Psoas muscle (tissue), 7 donors: ENCODE measurements at regions not wholly inside any gene's neighbourhood (a gene's known extent, or its start where the extent isn't known, plus 50 kb on each side); places are given as distances from the start of the nearest gene placed in this dataset.

ENCODE experiments used
- ATAC-seq, 4 donors: fragments of 200-7000 bp; cut with Tn5 transposase; one replicate each; pipeline ENCODE4 v1.9.1; 2020; ENCODE audit warnings: moderate library complexity in 3 of 4, mild to moderate bottlenecking in 2 of 4
- DNase-seq, 2 donors: peaks; one replicate each; pipeline ENCODE4 v3.0.0-alpha.2; 2020
- H3K27ac ChIP-seq: fragments of 200-600 bp; one replicate; pipeline ENCODE4 v1.8.0; 2022
- H3K27me3 ChIP-seq, 3 donors: fragments of 200-600 bp in 1 of 3; one replicate each; pipeline versions ENCODE4 v1.6.1 to v1.8.0; 2013 to 2022; ENCODE audit warnings: low read length in 2 of 3, mild to moderate bottlenecking in 2 of 3, moderate library complexity in 1 of 3; ENCODE audit not compliant: insufficient read depth in 3 of 3
- H3K36me3 ChIP-seq, 2 donors: fragments of 200-600 bp in 1 of 2; one replicate each; pipeline versions ENCODE4 v1.6.1 to v1.8.0; 2013 to 2022; ENCODE audit warnings: low read depth in 1 of 2, mild to moderate bottlenecking in 1 of 2, moderate library complexity in 1 of 2; ENCODE audit not compliant: insufficient read depth in 1 of 2
- H3K4me1 ChIP-seq: fragments of 200-600 bp; one replicate; pipeline ENCODE4 v1.8.0; 2022
- H3K4me3 ChIP-seq: fragments of 200-600 bp; one replicate; pipeline ENCODE4 v1.8.0; 2022; ENCODE audit warnings: mild to moderate bottlenecking
- H3K9me3 ChIP-seq: fragments of 200-600 bp; one replicate; pipeline ENCODE4 v1.8.0; 2022
- WGBS, 3 donors: extraction: QIAGEN DNeasy Blood & Tissue Kit; methylation state at CpG; one replicate each; pipeline versions ENCODE4 v1.1.6 to v1.1.7; 2013; 5-methylcytosine and 5-hydroxymethylcytosine counted together
- intact Hi-C, 2 donors: fragments of 100-400 bp; cut with DNase I; formaldehyde crosslinking; loops; one replicate each; pipeline versions ENCODE4 v1.11.0 to v1.14.2; 2022
- TF ChIP-seq, protein P1 (sequence below): fragments of 200-600 bp; IDR thresholded peaks from one replicate; pipeline ENCODE4 v1.8.0; 2022; ENCODE audit warnings: antibody characterized with exemption
- donor health status: healthy with polysubstance abuse.
- donor health status: DM: no; HTN: no; CAD: no; lungs with moderate emphysema.
- donor health status: Bipolar disorder and iron deficiency.
- donor health status: healthy.
- donor health status: DM: yes; HTN: yes; CAD: no.
- donor health status: DM: no; HTN: no; CAD: no.
- donor health status: DM: yes; HTN: yes; CAD: no.

DNA sequence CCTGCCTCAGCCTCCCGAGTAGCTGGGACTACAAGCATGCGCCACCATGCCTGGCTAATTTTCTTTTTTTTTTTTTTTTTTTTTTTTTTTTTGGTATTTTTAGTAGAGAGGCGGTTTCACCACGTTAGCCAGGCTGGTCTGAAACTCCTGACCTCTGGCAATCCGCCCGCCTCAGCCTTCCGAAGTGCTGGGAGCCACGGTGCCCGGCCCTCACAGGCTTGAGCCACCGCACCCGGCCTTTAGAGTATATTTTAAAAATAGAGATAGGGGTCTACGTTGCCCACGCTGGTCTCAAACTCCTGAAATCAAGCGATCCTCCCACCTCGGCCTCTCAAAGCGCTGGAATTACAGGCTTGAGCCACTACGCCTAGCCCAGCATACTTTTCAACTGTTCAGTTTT is 93.4 kb upstream of the CHD2 start:
- peak overlapping the region; percentile 92 for H3K27ac ChIP-seq
- TF ChIP-seq, protein P1, sequence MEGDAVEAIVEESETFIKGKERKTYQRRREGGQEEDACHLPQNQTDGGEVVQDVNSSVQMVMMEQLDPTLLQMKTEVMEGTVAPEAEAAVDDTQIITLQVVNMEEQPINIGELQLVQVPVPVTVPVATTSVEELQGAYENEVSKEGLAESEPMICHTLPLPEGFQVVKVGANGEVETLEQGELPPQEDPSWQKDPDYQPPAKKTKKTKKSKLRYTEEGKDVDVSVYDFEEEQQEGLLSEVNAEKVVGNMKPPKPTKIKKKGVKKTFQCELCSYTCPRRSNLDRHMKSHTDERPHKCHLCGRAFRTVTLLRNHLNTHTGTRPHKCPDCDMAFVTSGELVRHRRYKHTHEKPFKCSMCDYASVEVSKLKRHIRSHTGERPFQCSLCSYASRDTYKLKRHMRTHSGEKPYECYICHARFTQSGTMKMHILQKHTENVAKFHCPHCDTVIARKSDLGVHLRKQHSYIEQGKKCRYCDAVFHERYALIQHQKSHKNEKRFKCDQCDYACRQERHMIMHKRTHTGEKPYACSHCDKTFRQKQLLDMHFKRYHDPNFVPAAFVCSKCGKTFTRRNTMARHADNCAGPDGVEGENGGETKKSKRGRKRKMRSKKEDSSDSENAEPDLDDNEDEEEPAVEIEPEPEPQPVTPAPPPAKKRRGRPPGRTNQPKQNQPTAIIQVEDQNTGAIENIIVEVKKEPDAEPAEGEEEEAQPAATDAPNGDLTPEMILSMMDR: no peak
- no peaks in the 10 kb centered on the region for H3K9me3 ChIP-seq
- DNase-seq (peak in 1 of 2 donors; percentile 69), ATAC-seq (no peak)
- peak overlapping the region; percentile 67 for H3K4me3 ChIP-seq
- H3K4me1 ChIP-seq: peaks cover 31% of the 10 kb centered on the region
- intact Hi-C loops: loop anchor here (2.0 to 10.0 kb wide), 4 partner anchors 96 to 218 kb away; partner anchors contain the start of gene CHD2 (in 1 of the 2)
- 72 to 84% (median 78%) methylated on average over 17 of the region's 17 CpGs for WGBS, 3 donors
- H3K36me3 ChIP-seq: no peaks in the 10 kb centered on the region
- no peaks in the 10 kb centered on the region for H3K27me3 ChIP-seq

DNA sequence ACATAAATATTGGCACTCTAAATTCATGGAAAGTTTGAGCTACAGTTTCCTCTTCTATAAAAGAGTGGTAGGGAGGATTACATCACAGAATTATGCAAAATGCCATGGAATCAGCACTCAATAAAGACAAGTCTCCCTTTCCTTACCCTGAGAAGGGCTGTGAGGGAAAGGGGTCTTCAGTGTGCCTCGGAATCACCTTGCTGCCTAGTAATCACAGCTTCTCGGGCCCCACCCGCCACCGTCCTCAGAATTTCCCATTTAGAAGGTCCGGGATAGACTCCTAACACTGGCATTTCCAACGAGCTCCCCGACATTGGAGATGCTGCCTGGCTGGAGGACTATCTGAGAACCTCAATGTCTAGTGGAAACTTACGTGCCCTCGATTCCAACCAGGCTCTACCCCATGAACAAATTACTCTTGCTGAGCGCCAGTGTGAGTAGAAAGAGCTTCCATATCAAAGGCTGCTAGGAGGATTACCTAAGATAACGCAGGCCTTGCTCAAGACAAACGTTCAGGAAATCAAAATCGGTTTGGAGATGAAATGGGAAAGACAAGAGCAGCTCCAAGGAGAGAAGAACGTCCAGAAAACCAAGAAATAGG is 92.1 kb upstream of the CHD2 start:
- ATAC-seq: peak in 3 of 4 donors; percentile 0 to 1 (median 1)
- Histone ChIP-seq H3K4me3 (peak overlapping the region; percentile 67), H3K9me3 (no peaks in the 10 kb centered on the region), H3K27me3 (no peaks in the 10 kb centered on the region), H3K27ac (peak overlapping the region; percentile 92), H3K4me1 (peaks cover 26% of the 10 kb centered on the region), H3K36me3 (no peaks in the 10 kb centered on the region)
- TF ChIP-seq, protein P1: no peak
- 20 to 45% (median 21%) methylated on average over 14 of the region's 14 CpGs for WGBS, 3 donors
- intact Hi-C loops: loop anchor here (2.0 to 10.0 kb wide), 4 partner anchors 94 to 217 kb away; partner anchors contain the start of gene CHD2 (in 1 of the 2)
- no peak for DNase-seq

DNA sequence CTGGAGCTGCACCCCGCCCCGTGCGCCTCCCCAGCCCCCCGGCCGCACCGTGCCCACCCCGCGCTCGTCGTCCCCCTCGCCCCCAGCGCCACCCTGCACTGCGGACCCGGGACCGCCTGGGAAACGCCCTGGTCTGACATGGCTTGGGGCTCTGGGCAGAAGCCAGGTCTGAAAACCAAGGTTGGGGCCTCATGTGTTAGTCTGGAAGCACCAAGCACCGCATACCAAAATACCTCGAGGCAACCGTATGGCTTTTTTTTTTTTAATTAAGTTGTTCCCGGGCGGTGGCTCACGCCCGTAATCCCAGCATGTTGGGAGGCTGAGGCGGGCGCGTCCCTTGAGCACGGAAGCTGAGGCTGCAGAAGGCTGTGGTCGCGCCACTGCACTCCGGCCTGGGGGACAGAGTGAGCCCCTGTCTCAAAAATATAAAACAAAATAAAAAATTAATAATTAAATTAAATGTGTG is 91.5 kb upstream of the CHD2 start:
- peak; percentile 63 to 80 for DNase-seq
- no peaks in the 10 kb centered on the region for H3K36me3 ChIP-seq
- TF ChIP-seq, protein P1: no peak
- peak overlapping the region; percentile 67 for H3K4me3 ChIP-seq
- H3K27me3 ChIP-seq: no peaks in the 10 kb centered on the region
- WGBS, 3 donors: 5 to 9% (median 7%) methylated on average over 28 to 30 of the region's 30 CpGs
- peaks cover 21% of the 10 kb centered on the region for H3K4me1 ChIP-seq
- ATAC-seq: peak; percentile 8 to 25 (median 20)
- peak overlapping the region; percentile 92 for H3K27ac ChIP-seq
- intact Hi-C loops: loop anchor here (1.0 to 10.0 kb wide), 6 partner anchors 22 to 216 kb away; partner anchors contain the start of gene CHD2 (in 1 of the 2)
- H3K9me3 ChIP-seq: no peaks in the 10 kb centered on the region

DNA sequence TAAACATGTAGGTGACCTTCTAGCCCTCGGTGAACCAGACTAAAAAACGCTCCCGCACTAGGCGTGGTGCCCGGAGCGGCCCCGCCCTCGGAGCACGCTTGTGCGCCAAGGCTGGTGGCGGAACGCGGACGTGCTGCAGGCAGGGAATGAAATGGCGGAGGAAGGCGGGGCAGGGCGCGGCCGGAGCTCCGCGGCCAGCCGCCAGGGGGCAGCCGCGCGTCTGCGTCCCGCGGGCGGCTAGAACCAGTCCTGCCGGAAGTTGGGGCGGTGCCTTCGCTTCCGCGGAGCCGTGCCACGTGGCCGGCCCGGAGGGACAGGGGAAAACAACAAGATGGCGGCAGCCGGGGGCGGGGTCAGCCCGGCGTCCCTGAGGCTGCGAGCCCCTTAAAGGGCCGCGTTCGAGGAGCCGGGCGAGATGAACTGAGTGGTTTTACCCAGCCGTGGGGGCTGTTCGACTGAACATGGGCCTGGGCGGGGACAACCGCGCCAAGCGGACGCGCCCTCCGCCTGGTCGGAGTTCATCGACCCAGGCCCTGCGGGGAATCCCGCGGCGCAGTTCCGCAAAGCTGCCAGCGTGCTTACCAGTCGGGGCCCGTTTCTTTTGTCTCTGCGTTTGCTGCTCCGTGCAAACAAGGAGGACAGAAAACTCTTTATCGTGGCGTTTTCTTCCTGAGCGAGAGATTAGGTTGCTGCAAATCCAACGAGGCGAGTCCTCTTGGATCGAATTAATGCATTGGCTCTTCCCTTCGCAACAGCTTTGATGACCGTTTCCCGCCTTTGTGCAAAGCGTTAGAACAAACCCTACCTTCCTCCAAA is 90.9 kb upstream of the CHD2 start:
- H3K4me1 ChIP-seq: peaks cover 16% of the 10 kb centered on the region
- TF ChIP-seq, protein P1: peak; percentile 98
- peak overlapping the region; percentile 67 for H3K4me3 ChIP-seq
- H3K9me3 ChIP-seq: no peaks in the 10 kb centered on the region
- peak; percentile 99 to 100 for DNase-seq
- ATAC-seq: peak; percentile 82 to 91 (median 84)
- no peaks in the 10 kb centered on the region for H3K27me3 ChIP-seq
- intact Hi-C loops: loop anchor here (1.0 to 10.0 kb wide), 6 partner anchors 21 to 216 kb away; partner anchors contain the start of gene CHD2 (in 1 of the 2)
- H3K36me3 ChIP-seq: no peaks in the 10 kb centered on the region
- WGBS, 3 donors: 0% methylated on average over 58 to 80 of the region's 80 CpGs
- peak overlapping the region; percentile 92 for H3K27ac ChIP-seq
